Ascending aorta (tissue), 2 donors: ENCODE measurements at regions not wholly inside any gene's neighbourhood (a gene's known extent, or its start where the extent isn't known, plus 50 kb on each side); places are given as distances from the start of the nearest gene placed in this dataset.
A peak's percentile ranks its signal among the peaks of the same experiment; 100 is the strongest.
"Not testable (repeated sequence)": the region's sequence is repeated elsewhere in the genome, so short reads cannot be mapped to it uniquely, and the experiment has no call there.

Experiments
- DNase-seq, 2 donors: peaks; one replicate each; pipeline ENCODE4 v3.0.0-alpha.2; 2019; ENCODE audit warnings: low spot score in 2 of 2
- H3K27ac ChIP-seq, 2 donors: fragments of 200-600 bp; sonication (generic); one replicate each; pipeline ENCODE4 v1.5.1; 2016 to 2017; ENCODE audit warnings: mild to moderate bottlenecking in 1 of 2
- H3K27me3 ChIP-seq: fragments of 200-600 bp; sonication (generic); one replicate; pipeline ENCODE4 v1.5.1; 2017
- H3K36me3 ChIP-seq, 2 donors: fragments of 200-600 bp; sonication (generic); one replicate each; pipeline ENCODE4 v1.5.1; 2016
- H3K4me1 ChIP-seq, 2 donors: fragments of 200-600 bp; sonication (generic); one replicate each; pipeline ENCODE4 v1.5.1; 2016 to 2017; ENCODE audit warnings: mild to moderate bottlenecking in 1 of 2
- H3K4me3 ChIP-seq, 2 donors: fragments of 200-600 bp; sonication (generic); one replicate each; pipeline ENCODE4 v1.5.1; 2016 to 2017; ENCODE audit warnings: mild to moderate bottlenecking in 1 of 2
- H3K9me3 ChIP-seq, 2 donors: fragments of 200-600 bp; sonication (generic); one replicate each; pipeline ENCODE4 v1.5.1; 2016
- intact Hi-C: fragments of 100-400 bp; cut with DNase I; formaldehyde crosslinking; loops from one replicate; pipeline ENCODE4 v1.15.1; 2023
- TF ChIP-seq, protein P1 (sequence below), 3 experiments: fragments of 200-600 bp in 2 of 3; fragments of 450-650 bp in 1 of 3; sonication (generic) in 2 of 3; IDR thresholded peaks; one replicate each; pipeline ENCODE4 v1.5.1; 2016 to 2019; ENCODE audit warnings: antibody characterized with exemption in 3 of 3, mild to moderate bottlenecking in 1 of 3, moderate library complexity in 1 of 3

DNA sequence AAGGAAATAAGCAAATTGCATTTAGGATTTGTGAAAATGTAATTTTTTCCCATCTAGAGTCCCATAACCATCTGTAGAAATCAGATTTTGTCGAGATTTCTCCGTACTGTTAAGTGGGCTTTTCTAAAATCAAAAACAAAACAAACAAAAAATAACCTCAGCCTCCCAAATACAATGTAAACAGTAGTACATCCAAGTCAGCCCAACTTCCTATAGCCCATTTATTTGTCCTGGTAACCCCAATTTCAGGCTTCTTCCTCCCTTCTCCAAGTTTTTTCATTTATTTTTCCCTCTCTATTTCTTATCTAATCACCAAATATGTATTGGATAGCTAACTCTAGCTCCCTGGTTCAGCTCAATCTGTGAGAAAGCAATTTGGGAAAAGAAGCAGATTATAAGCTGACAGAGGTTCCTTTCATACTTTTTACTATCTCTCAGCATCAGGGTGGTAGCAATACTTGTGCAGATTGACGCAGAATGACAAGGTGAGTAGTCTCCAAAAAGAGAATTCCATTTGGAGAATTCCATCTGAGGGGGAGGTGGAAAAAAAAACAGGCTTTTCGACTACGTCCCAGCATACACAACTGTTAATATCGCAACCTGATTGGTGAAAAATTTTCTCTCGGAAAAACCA, 132.6 kb upstream of the BTN3A2 start:
- H3K36me3 ChIP-seq, result no peaks in the 10 kb centered on the region
- no peak for DNase-seq
- H3K27ac ChIP-seq, result no peak overlapping the region
- H3K27me3 ChIP-seq, result no peaks in the 10 kb centered on the region
- TF ChIP-seq, protein P1, sequence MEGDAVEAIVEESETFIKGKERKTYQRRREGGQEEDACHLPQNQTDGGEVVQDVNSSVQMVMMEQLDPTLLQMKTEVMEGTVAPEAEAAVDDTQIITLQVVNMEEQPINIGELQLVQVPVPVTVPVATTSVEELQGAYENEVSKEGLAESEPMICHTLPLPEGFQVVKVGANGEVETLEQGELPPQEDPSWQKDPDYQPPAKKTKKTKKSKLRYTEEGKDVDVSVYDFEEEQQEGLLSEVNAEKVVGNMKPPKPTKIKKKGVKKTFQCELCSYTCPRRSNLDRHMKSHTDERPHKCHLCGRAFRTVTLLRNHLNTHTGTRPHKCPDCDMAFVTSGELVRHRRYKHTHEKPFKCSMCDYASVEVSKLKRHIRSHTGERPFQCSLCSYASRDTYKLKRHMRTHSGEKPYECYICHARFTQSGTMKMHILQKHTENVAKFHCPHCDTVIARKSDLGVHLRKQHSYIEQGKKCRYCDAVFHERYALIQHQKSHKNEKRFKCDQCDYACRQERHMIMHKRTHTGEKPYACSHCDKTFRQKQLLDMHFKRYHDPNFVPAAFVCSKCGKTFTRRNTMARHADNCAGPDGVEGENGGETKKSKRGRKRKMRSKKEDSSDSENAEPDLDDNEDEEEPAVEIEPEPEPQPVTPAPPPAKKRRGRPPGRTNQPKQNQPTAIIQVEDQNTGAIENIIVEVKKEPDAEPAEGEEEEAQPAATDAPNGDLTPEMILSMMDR (IDR thresholded peaks at IDR 0.05), result no peak
- no peaks in the 10 kb centered on the region for H3K9me3 ChIP-seq
- intact Hi-C loops, result no loop called here
- peak overlapping the region; percentile 61 to 79 for H3K4me3 ChIP-seq
- H3K4me1 ChIP-seq, result peaks cover 0 to 7% of the 10 kb centered on the region in 2 donors

DNA sequence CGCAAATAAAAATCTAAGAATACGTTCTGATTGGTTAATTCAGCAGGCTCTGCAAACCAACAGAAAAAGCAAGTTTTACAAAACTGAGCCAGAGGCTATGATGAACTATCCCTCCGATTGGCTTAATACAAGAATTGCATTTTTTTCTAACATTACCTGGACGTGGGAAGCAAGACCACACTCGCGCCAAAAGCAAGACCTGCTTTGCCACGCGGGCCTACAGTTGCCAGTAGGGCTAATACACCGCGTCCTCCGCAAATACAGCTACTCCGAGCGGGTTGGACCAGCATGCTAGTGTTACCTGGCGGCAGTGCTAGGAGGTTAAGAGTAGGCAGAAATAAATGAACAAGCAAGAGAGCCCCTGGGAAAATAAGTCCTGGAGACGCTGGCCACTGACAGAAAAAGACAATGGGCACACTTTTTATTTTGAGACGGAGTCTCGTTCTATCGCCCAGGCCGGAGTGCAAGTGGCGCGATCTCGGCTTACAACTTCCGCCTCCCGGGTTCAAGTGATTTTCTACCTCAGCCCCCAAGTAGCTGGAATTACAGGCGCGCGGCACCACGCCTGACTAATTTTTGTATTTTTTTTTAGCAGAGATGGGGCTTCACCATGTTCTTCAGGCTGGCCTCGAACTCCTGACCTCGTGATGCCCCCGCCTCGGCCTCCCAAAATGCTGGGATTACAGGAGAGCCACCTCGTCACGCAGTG, 131.9 kb upstream of the BTN3A2 start:
- TF ChIP-seq, protein P1 (IDR thresholded peaks at IDR 0.05), result no peak
- Histone ChIP-seq H3K27me3 (no peaks in the 10 kb centered on the region), H3K4me1 (peaks cover 0 to 7% of the 10 kb centered on the region in 2 donors), H3K4me3 (peak overlapping the region; percentile 61 to 79), H3K27ac (peak overlapping the region; percentile 84 to 86), H3K9me3 (no peaks in the 10 kb centered on the region), H3K36me3 (no peaks in the 10 kb centered on the region)
- intact Hi-C loops, result no loop called here
- DNase-seq, result no peak

DNA sequence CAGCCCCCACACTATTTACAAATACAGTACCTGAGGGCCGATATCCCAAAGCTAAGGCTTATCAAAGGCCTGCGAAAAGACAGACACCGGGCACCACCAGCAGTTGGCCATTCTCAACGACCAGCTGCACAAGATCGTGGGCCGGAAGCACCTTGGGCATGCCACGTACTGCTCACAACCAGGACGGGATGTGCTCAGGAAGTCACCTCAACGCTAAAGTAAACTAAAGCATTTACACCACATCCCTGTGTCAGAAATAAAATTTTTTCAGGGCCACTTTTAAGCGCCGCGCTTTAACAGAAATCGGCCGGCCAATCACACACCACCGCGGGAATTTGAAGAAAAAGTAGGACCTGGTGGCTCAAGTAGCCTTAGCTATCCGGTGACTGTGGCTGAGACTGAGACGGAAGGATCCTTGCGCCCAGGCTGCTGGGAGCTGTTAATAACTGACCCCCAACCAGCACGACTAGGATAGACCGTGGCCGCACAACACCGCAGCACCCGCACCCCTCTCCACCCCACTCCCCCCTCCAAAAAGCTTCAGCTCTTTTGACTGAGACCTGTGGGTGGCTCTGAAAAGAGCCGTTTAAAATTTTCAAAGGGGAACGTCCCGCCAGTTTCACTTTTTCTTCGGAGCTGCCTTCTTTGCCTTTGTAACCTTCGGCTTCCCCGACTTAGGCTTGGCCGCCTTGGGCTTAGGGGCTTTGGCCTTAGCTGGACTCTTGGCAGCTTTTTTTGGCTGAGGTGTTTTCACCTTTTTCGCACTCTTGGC, 131.2 kb upstream of the BTN3A2 start:
- Histone ChIP-seq H3K27ac (peak overlapping the region; percentile 84 to 86), H3K27me3 (no peaks in the 10 kb centered on the region), H3K9me3 (no peaks in the 10 kb centered on the region), H3K4me3 (peak overlapping the region; percentile 61 to 79), H3K4me1 (peaks cover 0 to 7% of the 10 kb centered on the region in 2 donors), H3K36me3 (no peaks in the 10 kb centered on the region)
- intact Hi-C loops, result loop anchor here (2.0 kb wide), 1 partner anchor 17 kb away; a partner anchor contains a TSS
- DNase-seq, result peak in 1 of 2 donors; percentile 78
- TF ChIP-seq, protein P1 (IDR thresholded peaks at IDR 0.05), result no peak

DNA sequence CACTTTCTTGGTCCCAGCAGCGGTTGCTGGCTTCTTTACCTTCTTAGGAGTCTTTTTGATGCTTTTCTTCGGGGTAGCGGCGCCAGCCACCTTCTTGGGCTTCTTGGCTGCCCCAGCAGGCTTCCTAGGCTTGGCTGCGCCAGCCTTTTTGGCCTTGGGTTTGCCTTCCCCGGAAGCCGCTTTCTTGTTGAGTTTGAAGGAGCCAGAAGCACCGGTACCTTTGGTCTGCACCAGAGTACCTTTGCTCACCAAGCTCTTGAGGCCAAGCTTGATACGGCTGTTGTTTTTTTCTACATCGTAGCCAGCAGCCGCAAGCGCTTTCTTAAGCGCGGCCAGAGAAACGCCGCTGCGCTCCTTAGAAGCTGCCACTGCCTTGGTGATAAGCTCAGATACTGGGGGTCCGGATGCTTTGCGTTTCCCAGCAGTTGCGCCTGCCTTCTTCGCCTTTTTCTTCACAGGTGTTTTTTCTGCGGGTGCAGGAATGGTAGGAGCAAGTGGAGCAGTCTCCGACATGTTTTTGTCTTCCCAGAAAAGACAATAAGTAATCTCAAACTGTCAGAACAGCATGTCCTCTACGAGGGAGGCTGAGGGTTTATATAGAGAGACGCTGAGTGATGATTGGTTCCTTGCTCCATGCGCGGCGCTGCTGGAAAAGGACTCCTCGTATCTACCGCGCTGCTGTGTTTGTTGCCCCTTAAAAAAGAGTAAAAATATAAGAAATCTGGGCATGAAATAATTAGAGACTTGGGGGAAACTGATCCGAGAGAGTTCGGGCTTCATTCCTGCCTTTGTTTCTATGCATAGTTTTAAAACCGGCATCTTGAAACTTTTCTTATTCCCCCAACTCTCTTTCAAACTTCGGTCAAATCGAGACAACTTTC, 130.3 kb upstream of the BTN3A2 start:
- peak in 1 of 2 donors; percentile 77 for DNase-seq
- peak overlapping the region; percentile 84 to 86 for H3K27ac ChIP-seq
- H3K4me1 ChIP-seq, result peaks cover 0 to 7% of the 10 kb centered on the region in 2 donors
- no peaks in the 10 kb centered on the region for H3K36me3 ChIP-seq
- intact Hi-C loops, result loop anchor here (2.0 kb wide), 1 partner anchor 18 kb away; a partner anchor contains a TSS
- TF ChIP-seq, protein P1 (IDR thresholded peaks at IDR 0.05), result no peak
- peak overlapping the region; percentile 61 to 79 for H3K4me3 ChIP-seq
- no peaks in the 10 kb centered on the region for H3K9me3 ChIP-seq
- H3K27me3 ChIP-seq, result no peaks in the 10 kb centered on the region

DNA sequence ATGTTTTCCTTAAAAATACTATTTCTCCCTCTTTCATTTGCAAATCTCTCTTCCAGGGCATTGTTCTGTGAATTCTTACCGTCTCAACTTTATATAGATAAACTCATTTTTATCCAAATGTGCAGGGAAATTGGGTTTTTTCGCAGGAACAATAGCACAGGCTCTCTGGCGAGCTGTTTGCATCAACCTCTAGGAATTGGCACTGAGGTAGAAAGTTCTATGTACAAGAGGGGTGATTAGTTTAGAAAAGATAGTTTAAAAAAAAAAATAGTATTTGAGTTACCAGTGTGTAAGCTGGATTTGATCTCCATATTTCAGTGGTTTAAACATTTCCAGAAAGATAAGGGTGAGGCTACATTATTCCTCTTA, 129.7 kb upstream of the BTN3A2 start:
- no peaks in the 10 kb centered on the region for H3K36me3 ChIP-seq
- no peaks in the 10 kb centered on the region for H3K9me3 ChIP-seq
- H3K4me3 ChIP-seq, result peak overlapping the region; percentile 61 to 79
- TF ChIP-seq, protein P1 (IDR thresholded peaks at IDR 0.05), result no peak
- peak overlapping the region; percentile 49 to 84 for H3K27ac ChIP-seq
- intact Hi-C loops, result loop anchor here (2.0 kb wide), 1 partner anchor 18 kb away; a partner anchor contains a TSS
- peaks cover 0 to 7% of the 10 kb centered on the region in 2 donors for H3K4me1 ChIP-seq
- no peak for DNase-seq
- H3K27me3 ChIP-seq, result no peaks in the 10 kb centered on the region

DNA sequence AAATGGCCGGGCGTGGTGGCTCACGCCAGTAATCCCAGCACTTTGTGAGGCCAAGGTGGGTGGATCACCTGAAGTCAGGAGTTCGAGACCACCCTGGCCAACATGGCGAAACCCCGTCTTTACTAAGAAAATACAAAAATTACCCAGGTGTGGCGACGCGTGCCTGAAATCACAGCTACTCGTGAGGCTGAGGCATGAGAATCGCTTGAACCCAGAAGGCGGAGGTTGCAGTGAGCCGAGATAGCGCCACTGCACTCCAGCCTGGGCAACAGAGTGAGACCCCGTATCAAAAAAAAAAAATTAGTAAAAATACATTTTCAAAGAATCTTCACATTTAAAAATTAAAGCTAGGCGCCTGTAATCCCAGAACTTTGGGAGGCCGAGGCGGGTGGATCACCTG, 125.6 kb upstream of the BTN3A2 start:
- intact Hi-C loops, result loop anchor here (2.0 kb wide), 1 partner anchor 73 kb away; no protein-coding TSS in a partner anchor
- not testable (repeated sequence) for H3K4me1 ChIP-seq, H3K27ac ChIP-seq, H3K9me3 ChIP-seq, H3K27me3 ChIP-seq, H3K36me3 ChIP-seq, DNase-seq
- peak overlapping the region; percentile 70 to 72 for H3K4me3 ChIP-seq
